ENCODE measurements at regions not wholly inside any gene's neighbourhood (a gene's known extent, or its start where the extent isn't known, plus 50 kb on each side); places are given as distances from the start of the nearest gene placed in this dataset.
"Not testable (repeated sequence)": the region's sequence is repeated elsewhere in the genome, so short reads cannot be mapped to it uniquely, and the experiment has no call there.

DNA sequence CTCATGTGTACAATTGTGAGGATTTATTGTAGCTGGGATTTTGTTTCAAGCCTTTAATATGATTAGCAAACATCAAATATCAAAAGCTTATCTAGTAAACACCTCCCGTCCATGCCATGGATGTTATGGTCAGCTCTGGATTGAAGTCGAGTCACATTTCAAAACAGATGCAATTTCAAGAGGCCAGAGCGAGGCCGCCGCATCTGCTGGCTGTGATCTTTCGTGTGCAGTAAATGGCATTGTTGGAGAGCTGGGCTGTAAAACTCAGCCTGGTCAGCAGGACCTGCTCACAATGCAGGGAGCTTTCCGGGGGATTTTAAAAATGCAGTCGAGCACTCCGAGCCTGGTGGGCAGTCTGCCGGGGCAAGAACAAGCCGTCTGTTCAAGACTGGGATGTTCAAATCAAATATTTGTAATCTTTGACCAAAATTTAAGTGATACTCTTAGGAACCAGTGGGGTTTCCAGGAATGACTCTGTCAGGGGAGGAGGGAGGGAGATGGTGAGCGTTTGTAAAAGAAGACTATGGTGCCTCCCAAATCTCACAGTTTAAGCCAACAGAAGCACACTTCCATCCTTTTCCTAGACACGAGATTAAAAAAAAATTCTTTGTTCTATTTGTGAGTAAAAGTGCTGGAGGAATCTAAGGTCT, 97.6 kb downstream of the MYCN start:
- no peak for DNase-seq (ENCODE audit: low read depth in 2 of 2)

DNA sequence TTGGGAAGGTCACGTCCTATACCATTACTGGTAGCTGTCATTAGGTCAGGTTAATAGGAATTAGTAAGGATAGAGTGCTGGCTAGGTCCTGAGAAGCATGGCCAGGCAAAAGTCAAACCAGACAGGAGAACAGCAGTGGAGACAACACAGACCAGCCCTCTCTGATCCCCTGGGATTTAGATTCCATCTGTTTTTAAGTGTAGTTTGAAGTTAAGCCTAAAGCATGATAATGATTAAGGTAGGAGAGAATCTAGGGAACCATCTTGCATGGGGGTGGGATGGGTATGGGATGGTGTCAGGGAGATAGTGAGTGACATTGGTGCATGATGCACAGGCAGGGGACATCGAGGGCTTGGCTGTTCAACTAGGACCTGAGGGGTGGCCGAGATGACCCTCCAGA, 96.6 kb downstream of the MYCN start:
- DNase-seq (ENCODE audit: low read depth in 2 of 2): no peak

DNA sequence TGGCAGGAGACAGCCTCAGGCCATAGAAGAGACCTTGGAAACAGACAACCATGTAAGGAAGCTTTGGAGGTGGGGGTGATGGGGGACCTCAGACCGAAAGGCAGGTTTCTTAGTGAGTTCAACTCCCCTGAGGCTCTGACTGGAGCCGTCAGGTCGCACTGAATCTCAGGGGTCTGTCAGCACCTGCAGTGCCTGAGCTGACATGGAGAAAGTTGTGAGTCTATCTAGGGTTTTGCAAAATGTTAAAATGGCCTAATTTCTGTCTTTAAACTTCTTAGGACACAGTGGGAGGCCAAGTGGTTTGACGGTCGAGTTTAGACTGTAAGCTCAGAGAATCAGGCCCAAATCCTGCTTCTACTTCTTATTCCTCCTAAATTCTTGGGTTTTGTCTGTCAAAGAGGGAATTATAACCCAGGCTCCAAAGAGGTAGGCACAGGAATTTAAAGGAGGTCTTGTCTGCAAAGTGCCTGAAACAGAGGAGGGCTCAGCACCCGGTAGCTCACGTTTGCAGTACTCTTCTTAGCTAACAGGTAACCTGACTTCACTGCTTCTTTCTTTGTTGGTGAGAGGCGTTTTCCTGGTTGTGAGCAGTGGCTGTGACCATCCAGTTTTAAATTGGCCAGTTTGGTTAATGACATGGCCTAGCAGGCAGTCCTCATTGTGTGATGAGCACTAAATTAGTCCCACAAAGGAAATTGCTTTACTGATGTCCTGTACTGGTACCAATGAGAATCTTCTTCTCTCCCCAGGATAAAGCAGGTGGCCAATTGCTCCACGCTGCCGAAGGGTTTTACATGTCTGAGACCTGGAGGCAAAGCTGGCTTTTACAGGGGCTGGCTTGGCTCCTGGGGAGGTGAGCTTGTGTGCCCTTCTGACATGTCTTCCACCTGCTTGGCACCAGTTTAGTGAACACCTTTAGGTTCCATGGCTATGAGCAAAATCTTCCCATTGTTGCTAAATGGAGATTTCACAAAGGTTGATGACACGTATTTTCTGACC, 95.7 kb downstream of the MYCN start:
- DNase-seq (ENCODE audit: low read depth in 2 of 2): no peak

DNA sequence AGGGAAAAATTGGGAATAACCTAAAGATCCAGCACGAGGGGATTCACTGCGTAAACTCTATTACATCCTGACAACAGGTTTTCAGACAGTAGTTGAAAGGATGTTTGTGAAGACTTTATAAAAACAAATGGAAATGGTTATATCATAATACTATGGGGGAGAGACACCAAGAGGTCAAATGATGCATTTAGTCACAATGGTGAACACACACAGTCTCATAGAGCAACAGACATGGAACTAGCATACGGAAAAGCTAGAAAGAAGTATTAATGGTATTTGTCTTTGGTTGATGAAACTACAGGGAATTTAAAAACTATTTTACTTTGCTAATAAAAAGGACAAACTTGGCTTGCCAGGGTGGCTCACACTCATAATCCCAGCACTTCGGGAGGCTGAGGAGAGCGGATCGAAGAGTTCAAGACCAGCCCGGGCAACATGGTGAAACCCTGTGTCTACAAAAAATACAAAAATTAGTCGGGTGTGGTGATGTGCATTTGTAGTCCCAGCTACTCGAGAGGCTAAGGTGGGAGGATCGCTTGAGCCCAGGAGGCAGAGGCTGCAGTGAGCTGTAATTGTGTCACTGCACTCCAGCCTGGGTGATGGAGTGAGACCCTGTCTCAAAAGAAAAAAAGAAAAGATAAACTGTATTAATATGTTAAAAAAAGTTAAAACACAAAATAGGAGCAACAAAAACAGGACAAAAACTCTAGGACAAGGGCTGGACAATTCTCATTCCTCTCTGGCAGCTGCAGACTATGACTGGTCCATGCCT, 94.8 kb downstream of the MYCN start:
- no peak for DNase-seq (ENCODE audit: low read depth in 2 of 2)

DNA sequence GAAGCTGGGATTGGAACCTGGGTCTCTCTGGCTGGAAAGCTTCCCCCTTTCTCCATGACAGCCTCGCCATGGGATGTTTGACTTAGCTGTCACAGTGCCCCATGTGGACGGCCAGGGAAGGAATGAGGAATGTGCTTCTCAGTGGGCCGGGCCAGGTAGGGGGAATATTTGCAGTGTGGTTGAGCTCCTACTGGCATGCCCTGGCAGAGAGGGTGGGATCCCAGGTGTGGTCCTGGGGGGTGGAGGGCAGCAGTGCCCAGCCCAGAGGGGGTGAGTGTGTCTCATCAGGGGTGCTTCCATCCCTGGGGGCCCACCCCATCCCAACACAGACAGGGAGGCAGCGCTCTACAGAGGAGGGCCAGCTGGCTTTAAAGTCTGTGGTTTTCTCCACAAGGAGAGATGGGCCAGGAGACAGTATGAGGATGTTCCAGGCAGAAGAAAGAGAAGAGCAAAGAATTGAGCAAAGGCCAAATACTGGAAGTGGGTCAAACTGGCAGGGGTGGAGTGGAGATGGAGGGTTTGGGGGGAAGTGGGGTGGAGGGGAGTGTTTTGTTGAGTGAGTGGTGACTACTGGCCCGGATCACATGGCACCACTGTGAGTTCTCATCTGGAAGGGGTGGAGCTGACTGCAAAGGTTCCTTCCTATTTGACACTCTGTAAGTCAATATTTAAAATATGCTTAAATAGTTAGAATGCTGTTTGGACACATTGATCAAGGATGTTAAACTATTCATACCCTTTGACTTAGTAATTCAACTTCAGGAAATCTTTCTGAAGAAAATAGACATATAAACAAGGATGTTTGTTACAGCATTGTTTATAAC, 94.0 kb downstream of the MYCN start:
- DNase-seq (ENCODE audit: low read depth in 2 of 2): no peak

DNA sequence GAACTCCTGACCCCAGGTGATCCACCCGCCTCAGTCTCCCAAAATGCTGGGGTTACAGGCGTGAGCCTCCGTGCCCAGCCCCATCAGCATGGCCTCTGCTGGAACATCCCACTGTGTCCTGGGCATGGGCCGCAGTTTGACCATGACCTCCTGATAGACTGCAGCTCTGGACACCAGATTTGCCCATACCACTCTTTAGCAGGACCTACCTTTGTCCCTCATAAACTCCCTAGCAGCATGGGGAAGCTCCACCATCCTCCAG, 92.6 kb downstream of the MYCN start:
- no peak for DNase-seq (ENCODE audit: low read depth in 2 of 2)

DNA sequence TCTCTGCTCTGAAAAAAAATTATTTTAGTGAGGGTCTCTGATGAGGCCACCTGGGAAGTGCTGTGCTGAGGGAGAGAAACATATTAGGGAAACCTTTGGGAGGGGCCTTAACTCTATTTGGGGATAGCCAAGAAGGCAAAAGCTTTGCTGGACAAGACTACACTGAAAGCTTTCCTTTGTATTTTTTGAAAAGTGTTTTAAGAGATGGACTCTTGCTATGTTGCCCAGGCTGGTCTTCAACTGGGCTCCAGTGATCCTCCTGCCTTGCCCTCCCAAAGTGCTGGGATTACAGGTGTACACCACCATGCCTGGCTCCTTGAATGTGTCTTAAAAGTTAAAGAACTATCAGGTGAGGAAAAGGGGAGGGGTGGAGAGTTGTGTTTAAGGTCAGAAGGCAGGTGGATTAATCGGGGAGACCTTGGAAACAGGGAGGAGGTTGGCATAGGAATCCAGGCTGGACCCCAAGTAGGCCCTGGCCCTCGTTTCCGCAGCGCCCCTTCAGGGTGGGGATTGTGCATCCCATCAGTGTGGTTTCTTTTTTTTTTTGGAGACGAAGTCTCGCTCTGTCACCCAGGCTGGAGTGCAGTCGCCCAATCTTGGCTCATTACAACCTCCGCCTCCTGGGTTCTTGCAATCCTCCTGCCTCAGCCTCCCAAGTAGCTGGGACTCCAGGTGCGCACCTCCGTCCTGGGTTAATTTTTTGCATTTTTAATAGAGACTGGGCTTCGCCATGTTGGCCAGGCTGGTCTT, 92.1 kb downstream of the MYCN start:
- DNase-seq (ENCODE audit: low read depth in 2 of 2): no peak

DNA sequence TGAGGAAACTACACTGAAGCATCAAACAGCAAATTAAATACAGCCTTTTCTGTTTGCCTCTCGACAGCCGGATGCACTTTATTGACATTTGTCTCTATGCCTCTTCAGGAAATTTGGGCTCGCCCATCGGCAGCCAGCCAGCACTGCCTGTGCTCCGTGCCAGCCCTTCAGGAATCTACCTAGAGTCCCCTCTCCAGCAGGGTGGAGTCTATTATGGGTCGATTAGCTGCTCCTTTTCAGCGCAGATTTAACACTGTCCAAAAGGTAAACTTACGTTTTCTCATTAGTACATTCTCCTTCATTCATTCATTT, 91.5 kb downstream of the MYCN start:
- DNase-seq (ENCODE audit: low read depth in 2 of 2): no peak

DNA sequence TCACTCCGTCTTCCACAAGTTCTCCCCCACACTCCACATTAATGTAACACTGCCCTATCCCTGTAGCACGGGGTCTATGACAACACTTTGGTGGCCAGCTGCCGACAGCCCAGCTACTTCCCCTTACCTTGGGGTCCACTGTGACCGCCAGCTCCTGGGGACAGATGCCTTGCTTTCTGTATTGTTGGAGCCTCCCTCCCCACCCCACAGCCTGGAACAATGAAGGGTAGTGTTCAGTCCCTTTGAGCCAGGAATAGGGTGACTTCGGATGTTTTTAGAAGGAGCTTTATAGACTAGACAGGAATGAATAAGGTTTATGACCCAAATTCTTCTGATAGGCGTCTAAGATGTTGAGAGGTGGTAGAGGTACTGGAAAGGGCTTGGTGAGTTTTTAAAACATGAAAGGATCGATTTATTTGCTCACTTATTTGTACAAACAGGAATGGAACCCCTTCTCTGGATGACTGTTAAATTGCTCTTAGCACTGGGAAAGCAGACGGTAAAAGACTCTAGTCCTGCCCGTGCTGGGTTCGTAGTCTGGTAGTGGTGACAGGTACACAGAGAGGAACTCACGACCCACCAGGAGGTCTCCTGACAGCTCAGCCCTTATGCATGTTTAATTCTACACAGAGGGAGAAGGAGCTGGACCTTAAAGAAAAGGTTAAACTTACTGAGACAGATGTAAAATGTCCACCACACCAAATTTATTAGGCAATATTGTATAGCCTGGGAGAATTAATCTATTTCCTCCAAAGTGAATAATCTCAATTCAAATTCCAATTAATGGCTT, 90.9 kb downstream of the MYCN start:
- no peak for DNase-seq (ENCODE audit: low read depth in 2 of 2)

DNA sequence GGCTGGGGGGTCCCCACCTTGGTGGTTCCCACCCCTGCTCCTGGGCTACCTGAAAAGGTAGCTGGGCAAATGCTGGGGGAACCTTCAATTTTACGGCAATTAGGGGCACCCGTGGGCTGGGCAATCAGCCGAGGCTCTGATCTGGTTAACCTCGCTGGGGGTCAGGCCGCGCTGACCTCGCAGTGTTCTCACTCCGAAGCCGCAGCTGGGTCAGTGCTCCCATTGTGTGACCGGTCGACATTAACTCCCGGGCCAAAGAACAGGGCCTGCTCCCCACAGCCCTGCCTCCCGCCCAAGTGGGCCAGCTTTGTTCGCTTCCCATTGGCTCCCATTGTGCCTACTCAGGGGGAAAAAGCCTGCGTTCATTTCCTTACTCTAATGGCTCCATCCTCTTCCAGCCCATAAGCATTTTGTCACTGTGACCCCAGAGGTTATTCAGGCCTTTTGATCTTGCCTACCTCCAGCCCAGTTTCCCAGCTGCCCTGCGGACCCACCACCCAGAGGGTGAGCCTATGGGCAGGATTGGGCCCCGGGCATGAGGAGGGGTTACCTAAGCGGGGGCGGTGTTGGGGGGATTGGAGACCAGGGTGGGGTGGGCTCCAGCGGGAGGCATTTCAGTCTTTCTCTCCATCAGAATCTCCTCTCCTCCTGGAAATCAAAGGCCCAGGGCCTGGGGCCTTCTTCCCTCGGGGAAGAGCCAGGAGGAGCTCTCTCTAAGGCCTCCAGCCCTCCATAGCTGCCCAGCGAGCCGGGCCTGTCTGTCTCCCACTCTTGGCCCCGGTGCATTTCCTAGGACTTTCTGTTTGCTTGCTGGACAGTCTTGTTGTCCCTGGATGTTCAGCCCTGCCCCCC, 90.1 kb downstream of the MYCN start:
- DNase-seq (ENCODE audit: low read depth in 2 of 2): no peak

DNA sequence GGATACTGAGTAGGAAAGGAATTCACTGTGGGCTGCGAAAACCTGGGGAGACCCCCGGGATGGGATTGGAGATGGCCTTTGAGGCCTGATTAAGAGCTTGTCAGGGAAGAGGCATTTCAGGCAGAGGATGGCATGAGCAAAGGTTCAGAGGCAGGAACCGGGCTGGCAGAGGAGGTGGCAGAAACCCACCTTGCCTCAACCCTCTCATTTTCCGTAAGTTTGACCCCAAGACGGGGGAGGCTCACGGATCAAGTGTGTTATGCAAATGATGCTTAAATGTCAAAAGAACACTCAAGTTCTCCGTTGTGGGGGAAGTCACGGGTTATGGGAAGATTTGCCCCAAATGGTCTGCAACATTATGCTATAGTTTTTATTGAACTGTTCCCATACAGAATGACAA, 88.3 kb downstream of the MYCN start:
- no peak for DNase-seq (ENCODE audit: low read depth in 2 of 2)

DNA sequence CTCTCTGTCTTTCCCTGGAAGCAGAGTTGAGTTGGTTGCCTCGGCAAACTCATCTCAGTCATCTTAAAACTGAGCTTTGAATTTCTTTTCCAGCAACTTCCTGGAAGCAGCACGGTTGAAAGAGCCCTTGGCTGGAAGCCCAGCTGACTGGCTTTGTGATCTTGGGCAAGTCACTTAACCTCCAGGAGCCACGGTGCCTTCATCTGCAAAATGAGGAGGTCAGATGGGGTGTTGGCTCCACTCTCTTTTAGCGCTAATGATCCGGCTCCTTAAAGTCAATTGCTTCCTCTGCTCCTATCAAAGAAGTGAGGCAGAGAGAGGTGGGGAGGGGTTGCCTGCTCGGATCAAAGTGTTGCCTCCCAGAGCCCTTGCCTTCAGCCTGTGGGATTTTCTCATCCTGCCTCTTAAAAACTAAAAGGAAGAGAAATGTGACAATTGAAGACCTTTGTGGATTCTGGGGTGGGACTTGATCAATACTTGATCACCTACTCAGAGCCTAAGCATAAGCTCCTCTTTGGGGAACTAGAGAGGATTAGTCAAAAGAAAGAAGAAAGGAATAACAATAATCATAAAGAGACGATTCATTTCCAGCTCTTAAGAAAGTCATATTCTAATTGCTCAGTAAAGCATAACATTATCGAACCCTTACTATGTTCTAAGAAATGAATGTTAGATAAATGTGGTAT, 86.6 kb downstream of the MYCN start:
- DNase-seq (ENCODE audit: low read depth in 2 of 2): no peak

DNA sequence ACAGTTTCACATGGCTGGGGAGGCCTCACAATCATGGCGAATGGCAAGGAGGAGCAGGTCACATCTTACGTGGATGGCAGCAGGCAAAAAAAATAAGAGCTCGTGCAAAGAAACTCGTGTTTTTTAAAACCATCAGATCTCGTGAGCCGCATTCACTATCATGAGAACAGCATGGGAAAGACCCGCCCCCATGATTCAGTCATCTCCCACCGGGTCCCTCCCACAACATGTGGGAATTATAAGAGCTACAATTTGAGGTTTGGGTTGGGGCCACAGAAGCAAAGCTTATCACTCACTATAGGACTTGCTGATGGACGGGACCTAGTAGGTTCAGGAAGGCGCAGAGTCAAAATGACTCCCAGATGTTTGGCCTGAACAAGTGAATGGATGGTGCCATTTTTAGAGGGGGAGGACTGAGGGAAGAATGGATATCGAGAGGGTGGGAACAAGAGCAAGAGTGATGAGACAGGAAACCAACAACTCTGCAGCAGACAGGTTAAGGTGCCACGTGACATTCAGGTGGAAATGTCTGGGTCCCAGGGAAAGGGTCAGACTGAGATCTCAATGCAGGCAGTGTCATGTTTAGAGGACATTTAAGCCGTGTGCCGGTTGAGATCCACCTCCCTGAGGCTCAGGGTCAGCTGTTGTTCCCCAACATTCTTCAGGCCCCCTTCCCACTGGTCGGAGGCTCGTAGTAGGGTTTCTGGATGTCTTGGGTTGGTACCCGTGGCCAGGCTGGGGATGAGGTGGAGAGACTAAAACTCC, 85.7 kb downstream of the MYCN start:
- DNase-seq (ENCODE audit: low read depth in 2 of 2): no peak

DNA sequence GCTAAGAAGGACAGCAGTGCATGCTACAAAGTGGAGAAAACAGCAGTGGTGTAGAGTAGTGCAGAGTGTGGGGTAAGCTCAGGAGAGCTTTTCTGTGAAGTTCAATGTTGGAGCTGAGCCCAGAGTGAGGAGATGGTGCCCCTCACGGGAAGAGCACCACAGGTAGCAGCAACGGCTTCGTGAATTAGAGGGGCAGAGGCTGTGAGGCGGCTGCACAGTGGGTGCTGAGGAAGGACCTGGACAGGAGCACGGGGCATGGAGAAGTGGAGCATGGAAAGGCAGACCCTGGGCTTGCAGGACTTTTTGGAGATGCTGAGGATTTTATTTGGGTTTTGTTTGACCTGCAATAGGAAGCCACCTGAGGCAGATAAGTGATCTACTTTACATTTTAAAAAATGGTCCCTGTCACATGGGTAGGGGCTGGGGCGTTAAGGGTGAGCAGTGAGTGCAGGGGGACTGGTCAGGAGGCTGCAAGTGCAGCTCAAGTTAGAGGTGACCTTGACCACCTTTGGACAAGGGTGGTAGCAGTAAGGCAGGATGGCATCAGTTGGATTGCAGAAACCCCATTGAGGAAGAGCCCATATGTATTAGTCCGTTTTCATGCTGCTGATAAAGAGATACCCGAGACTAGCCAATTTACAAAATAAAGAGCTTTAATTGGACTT, 85.0 kb downstream of the MYCN start:
- no peak for DNase-seq (ENCODE audit: low read depth in 2 of 2)

DNA sequence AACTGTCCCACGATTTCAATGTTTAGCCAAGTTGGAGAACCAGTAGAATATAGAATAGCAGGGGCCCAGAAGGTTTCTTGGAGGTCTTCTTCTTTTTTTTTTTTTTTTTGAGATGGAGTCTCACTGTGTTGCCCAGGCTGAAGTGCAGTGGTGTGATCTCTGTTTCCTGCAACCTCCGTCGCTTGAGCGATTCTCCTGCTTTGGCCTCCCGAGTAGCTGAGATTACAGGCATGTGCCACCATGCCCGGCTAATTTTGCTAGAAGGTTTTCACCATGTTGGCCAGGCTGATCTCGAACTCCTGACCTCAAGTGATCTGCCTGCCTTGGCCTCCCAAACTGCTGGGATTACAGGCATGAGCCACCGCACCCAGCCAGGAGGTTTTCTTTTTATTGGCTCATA, 84.3 kb downstream of the MYCN start:
- DNase-seq (ENCODE audit: low read depth in 2 of 2): not testable (repeated sequence)

DNA sequence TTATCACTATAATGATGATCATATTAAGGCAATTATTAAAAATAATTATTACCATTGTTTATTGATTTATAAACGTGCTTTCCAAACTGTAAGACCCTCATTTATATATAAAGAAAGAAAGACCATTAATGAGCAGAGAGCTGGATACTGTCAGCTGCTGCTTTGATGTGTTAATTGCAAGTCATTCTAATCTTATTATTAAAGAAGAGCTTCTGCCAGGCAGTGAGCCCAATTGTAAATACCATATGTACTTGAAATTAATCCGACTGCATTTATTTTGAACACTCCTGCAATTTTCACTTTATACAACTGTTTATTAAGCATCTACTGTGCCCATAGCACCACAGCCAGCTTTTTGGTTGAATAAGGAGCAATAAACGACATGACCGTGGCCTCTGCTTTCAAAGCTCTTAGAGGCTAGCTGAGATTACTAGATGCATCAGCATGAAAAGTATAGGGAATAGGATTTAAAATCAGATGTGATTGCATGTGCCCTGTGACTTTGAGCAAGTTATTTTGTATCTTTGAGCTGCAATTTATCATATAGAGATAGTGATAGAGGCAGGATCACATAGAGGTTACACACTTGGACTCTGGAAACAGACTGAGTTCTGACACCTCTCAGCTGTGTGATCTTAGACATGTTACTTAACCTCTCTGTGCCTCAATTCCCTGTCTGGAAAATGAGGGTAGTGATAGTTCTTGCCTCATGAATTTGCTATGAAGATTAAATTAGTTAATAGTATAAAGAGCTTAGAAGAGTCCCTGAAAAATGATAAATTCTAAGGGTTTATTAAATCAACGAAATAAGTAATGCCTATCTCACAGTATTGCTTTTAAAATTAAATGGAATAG, 83.4 kb downstream of the MYCN start:
- DNase-seq (ENCODE audit: low read depth in 2 of 2): no peak
